Fibroblast of villous mesenchyme (primary cell): ENCODE measurements at regions not wholly inside any gene's neighbourhood (a gene's known extent, or its start where the extent isn't known, plus 50 kb on each side); places are given as distances from the start of the nearest gene placed in this dataset.
A peak's percentile ranks its signal among the peaks of the same experiment; 100 is the strongest.

Experiments
- DNase-seq: peaks from one replicate; pipeline ENCODE4 v3.0.0-alpha.2; 2010; ENCODE audit warnings: low read depth
- H3K4me3 ChIP-seq: 2 replicates; pipeline ENCODE4 v1.5.1; 2011; ENCODE audit warnings: low read depth, mild to moderate bottlenecking, low read length
- CTCF ChIP-seq: IDR thresholded peaks from 2 replicates; pipeline ENCODE4 v1.5.1; 2012; ENCODE audit warnings: low read depth, mild to moderate bottlenecking, low read length; ENCODE audit not compliant: insufficient read depth

DNA sequence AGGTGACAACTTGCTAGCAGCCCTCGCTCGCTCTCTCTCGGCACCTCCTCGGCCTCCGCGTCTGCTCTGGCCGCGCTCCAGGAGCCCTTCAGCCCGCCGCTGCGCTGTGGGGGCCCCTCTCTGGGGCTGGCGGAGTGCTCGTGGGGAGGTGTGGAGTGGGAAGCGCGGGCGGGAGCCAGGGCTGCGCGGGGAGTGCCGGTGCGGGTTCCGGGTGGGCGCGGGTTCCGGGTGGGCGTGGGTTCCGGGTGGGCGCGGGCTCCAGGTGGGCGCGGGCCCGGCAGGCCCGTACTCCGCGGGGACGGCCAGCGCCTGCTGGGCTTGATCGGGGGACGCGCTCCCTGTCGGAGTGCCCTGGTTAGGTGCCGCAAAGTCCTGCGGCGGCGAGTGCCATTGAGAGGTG is 384.3 kb downstream of the GPM6A start:
- no peak for DNase-seq
- TF ChIP-seq CTCF = no peak
- H3K4me3 ChIP-seq = no peak overlapping the region

- no peak for TF ChIP-seq CTCF
- H3K4me3 ChIP-seq = no peak overlapping the region
- no peak for DNase-seq
Measured at GRCh38 chr4:175431694-175432093, 380.4 kb downstream of the GPM6A start.

- H3K4me3 ChIP-seq = no peak overlapping the region
- no peak for TF ChIP-seq CTCF
- peak; percentile 62 for DNase-seq
Measured at GRCh38 chr4:175435381-175435783, 376.7 kb downstream of the GPM6A start.

DNA sequence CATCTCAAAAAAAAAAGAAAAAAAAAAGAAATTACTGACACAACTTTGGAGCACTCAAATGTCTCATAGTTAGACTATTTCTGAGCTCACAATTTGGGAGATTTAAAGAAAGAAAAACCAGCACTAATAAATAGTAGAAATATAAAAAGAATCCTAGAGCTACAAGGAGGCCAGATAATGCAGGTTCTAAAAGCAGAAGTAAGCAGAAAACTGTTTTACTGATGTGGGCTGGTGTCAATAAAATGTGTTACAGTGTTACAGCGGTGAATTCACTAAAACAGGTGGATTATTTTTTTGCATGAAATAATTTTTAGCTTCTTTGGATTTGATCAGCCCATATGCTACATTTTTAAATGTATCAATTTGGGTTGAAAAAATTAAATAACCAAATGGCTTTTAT is 375.9 kb downstream of the GPM6A start:
- no peak for TF ChIP-seq CTCF
- DNase-seq = no peak
- no peak overlapping the region for H3K4me3 ChIP-seq

GRCh38 chr4:175440786-175441185 is 371.3 kb downstream of the GPM6A start:
- TF ChIP-seq CTCF = no peak
- H3K4me3 ChIP-seq = no peak overlapping the region
- DNase-seq = no peak

DNA sequence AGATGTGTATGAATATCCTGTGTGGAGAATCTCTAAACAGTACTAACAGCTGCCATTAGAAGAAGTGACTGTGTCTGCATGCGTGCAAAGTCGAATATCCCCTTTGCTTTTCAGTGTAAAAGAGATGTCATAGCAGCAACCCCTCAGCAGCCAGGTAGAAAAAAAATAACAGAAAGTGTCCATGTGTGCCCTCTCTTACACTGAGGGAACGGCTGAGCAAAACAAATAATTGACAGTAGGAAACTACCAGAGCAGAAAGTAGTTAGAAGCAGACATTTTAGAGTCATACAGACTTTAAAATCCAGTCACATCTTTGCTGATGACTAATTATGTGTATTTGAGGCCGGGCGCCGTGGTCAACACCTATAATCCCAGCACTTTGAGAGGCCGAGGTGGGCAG is 370.8 kb downstream of the GPM6A start:
- TF ChIP-seq CTCF = no peak
- DNase-seq = no peak
- no peak overlapping the region for H3K4me3 ChIP-seq

DNA sequence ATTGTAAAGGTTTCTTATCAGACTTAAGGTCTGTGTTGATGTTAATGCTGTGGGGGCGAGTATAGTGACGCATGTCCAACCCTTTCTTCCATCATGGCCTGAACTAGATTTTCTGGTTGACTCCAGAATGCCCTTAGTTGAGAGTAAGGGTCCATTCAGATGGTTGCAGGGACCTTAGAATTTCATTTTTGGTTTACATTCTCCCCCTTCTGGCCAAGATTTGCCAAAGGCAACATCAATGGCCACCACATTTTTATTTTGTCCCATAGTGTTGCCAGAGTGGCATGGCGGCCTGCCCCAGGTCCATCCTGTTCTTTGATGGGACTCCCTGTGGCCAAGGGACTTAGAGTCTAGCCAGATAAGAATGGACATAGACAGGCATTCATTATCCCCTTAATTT is 368.5 kb downstream of the GPM6A start:
- TF ChIP-seq CTCF = peak; percentile 30
- no peak overlapping the region for H3K4me3 ChIP-seq
- DNase-seq = no peak
